H1 (cell line): ENCODE measurements at regions not wholly inside any gene's neighbourhood (a gene's known extent, or its start where the extent isn't known, plus 50 kb on each side); places are given as distances from the start of the nearest gene placed in this dataset.

ENCODE experiments used
- CBX8 ChIP-seq: fragments of 300-800, 300-1000 bp; sonication (generic); IDR thresholded peaks from 2 replicates; pipeline ENCODE4 v1.7.1; 2016; ENCODE audit warnings: low read depth, low read length, borderline replicate concordance
- GTF2F1 ChIP-seq: IDR thresholded peaks from 2 replicates; pipeline ENCODE4 v1.6.1; 2012; ENCODE audit warnings: low read depth, low read length, improper control_type of control experiment, borderline replicate concordance
- HDAC2 ChIP-seq, 2 experiments: fragments of 300-600 bp in 1 of 2; sonication (generic) in 1 of 2; IDR thresholded peaks; 2 replicates each; pipeline ENCODE4 v1.6.1; 2011 to 2012; ENCODE audit warnings: low read depth in 2 of 2, low read length in 2 of 2, mild to moderate bottlenecking in 2 of 2, moderate library complexity in 2 of 2, borderline replicate concordance in 1 of 2, inconsistent platforms in 1 of 2
- POLR2AphosphoS5 ChIP-seq: IDR thresholded peaks from 2 replicates; pipeline ENCODE4 v1.6.1; 2011; ENCODE audit warnings: low read depth, low read length
- RXRA ChIP-seq: IDR thresholded peaks from 2 replicates; pipeline ENCODE4 v1.6.1; 2011; ENCODE audit warnings: low read depth, mild to moderate bottlenecking, low read length, moderate library complexity; ENCODE audit not compliant: insufficient read depth
- SRF ChIP-seq: IDR thresholded peaks from 2 replicates; pipeline ENCODE4 v1.6.1; 2011; ENCODE audit warnings: mild to moderate bottlenecking, low read depth, low read length, moderate library complexity
- SUZ12 ChIP-seq: fragments of 200-600 bp; sonication (generic); IDR thresholded peaks from 2 replicates; pipeline ENCODE4 v1.6.1; 2012; ENCODE audit warnings: mild to moderate bottlenecking, inconsistent platforms, low read length, moderate library complexity, mixed read lengths
- TAF1 ChIP-seq: IDR thresholded peaks from 2 replicates; pipeline ENCODE4 v1.6.1; 2011; ENCODE audit warnings: mild to moderate bottlenecking, low read depth, low read length
- TF ChIP-seq, protein P1 (sequence below): fragments of 300-600 bp; sonication (generic); IDR thresholded peaks from 2 replicates; pipeline ENCODE4 v1.7.1; 2012; ENCODE audit warnings: low read length, moderate library complexity, mild to moderate bottlenecking, inconsistent platforms; ENCODE audit not compliant: insufficient replicate concordance
- TF ChIP-seq, protein P2 (sequence below): IDR thresholded peaks from 2 replicates; pipeline ENCODE4 v1.6.1; 2012; ENCODE audit warnings: low read length, inconsistent platforms

DNA sequence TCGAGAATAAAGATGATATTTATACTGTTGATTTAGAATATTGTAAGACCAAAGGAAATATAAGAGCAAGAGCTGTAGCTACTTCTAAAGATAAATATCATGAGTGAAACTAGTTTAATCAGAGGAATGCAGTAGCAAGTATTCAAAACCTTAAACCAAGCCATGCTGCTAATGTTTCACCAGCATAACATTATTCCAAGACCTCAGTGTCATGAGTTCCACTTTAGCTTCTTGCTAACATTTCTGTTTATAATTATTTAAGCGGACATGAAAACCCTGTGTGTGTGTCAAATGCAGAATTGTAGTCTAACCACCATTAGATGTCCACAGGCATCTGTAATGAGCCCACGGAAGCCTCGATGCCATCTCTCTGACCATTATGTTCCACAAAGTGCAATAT is 752.6 kb upstream of the MARCKS start (continued):
- TF ChIP-seq, protein P1, sequence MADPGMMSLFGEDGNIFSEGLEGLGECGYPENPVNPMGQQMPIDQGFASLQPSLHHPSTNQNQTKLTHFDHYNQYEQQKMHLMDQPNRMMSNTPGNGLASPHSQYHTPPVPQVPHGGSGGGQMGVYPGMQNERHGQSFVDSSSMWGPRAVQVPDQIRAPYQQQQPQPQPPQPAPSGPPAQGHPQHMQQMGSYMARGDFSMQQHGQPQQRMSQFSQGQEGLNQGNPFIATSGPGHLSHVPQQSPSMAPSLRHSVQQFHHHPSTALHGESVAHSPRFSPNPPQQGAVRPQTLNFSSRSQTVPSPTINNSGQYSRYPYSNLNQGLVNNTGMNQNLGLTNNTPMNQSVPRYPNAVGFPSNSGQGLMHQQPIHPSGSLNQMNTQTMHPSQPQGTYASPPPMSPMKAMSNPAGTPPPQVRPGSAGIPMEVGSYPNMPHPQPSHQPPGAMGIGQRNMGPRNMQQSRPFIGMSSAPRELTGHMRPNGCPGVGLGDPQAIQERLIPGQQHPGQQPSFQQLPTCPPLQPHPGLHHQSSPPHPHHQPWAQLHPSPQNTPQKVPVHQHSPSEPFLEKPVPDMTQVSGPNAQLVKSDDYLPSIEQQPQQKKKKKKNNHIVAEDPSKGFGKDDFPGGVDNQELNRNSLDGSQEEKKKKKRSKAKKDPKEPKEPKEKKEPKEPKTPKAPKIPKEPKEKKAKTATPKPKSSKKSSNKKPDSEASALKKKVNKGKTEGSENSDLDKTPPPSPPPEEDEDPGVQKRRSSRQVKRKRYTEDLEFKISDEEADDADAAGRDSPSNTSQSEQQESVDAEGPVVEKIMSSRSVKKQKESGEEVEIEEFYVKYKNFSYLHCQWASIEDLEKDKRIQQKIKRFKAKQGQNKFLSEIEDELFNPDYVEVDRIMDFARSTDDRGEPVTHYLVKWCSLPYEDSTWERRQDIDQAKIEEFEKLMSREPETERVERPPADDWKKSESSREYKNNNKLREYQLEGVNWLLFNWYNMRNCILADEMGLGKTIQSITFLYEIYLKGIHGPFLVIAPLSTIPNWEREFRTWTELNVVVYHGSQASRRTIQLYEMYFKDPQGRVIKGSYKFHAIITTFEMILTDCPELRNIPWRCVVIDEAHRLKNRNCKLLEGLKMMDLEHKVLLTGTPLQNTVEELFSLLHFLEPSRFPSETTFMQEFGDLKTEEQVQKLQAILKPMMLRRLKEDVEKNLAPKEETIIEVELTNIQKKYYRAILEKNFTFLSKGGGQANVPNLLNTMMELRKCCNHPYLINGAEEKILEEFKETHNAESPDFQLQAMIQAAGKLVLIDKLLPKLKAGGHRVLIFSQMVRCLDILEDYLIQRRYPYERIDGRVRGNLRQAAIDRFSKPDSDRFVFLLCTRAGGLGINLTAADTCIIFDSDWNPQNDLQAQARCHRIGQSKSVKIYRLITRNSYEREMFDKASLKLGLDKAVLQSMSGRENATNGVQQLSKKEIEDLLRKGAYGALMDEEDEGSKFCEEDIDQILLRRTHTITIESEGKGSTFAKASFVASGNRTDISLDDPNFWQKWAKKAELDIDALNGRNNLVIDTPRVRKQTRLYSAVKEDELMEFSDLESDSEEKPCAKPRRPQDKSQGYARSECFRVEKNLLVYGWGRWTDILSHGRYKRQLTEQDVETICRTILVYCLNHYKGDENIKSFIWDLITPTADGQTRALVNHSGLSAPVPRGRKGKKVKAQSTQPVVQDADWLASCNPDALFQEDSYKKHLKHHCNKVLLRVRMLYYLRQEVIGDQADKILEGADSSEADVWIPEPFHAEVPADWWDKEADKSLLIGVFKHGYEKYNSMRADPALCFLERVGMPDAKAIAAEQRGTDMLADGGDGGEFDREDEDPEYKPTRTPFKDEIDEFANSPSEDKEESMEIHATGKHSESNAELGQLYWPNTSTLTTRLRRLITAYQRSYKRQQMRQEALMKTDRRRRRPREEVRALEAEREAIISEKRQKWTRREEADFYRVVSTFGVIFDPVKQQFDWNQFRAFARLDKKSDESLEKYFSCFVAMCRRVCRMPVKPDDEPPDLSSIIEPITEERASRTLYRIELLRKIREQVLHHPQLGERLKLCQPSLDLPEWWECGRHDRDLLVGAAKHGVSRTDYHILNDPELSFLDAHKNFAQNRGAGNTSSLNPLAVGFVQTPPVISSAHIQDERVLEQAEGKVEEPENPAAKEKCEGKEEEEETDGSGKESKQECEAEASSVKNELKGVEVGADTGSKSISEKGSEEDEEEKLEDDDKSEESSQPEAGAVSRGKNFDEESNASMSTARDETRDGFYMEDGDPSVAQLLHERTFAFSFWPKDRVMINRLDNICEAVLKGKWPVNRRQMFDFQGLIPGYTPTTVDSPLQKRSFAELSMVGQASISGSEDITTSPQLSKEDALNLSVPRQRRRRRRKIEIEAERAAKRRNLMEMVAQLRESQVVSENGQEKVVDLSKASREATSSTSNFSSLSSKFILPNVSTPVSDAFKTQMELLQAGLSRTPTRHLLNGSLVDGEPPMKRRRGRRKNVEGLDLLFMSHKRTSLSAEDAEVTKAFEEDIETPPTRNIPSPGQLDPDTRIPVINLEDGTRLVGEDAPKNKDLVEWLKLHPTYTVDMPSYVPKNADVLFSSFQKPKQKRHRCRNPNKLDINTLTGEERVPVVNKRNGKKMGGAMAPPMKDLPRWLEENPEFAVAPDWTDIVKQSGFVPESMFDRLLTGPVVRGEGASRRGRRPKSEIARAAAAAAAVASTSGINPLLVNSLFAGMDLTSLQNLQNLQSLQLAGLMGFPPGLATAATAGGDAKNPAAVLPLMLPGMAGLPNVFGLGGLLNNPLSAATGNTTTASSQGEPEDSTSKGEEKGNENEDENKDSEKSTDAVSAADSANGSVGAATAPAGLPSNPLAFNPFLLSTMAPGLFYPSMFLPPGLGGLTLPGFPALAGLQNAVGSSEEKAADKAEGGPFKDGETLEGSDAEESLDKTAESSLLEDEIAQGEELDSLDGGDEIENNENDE: no peak
- no peak for TF ChIP-seq SRF
- no peak for TF ChIP-seq RXRA
- TF ChIP-seq SUZ12: no peak
- no peak for TF ChIP-seq GTF2F1
- TF ChIP-seq TAF1: no peak
- TF ChIP-seq, protein P2, sequence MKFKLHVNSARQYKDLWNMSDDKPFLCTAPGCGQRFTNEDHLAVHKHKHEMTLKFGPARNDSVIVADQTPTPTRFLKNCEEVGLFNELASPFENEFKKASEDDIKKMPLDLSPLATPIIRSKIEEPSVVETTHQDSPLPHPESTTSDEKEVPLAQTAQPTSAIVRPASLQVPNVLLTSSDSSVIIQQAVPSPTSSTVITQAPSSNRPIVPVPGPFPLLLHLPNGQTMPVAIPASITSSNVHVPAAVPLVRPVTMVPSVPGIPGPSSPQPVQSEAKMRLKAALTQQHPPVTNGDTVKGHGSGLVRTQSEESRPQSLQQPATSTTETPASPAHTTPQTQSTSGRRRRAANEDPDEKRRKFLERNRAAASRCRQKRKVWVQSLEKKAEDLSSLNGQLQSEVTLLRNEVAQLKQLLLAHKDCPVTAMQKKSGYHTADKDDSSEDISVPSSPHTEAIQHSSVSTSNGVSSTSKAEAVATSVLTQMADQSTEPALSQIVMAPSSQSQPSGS: no peak
- no peak for TF ChIP-seq POLR2AphosphoS5
- TF ChIP-seq HDAC2 (IDR thresholded peaks at IDR 0.05; ENCODE audit: borderline replicate concordance in 1 of 2, low read depth in 2 of 2, low read length in 2 of 2): no peak
- TF ChIP-seq CBX8: no peak
